H9 (cell line): ENCODE measurements at regions not wholly inside any gene's neighbourhood (a gene's known extent, or its start where the extent isn't known, plus 50 kb on each side); places are given as distances from the start of the nearest gene placed in this dataset.
A peak's percentile ranks its signal among the peaks of the same experiment; 100 is the strongest.

Source experiments
- DNase-seq: peaks from one replicate; pipeline ENCODE4 v3.0.0-alpha.2; 2017
- H2AFZ ChIP-seq: one replicate; pipeline ENCODE4 v1.6.1; 2013; ENCODE audit warnings: mild to moderate bottlenecking, low read length, control low read depth, moderate library complexity
- H2AK5ac ChIP-seq: 2 replicates; pipeline ENCODE4 v1.6.1; 2013; ENCODE audit warnings: low read length, control low read depth, mixed read lengths; ENCODE audit not compliant: insufficient read length
- H2BK120ac ChIP-seq: one replicate; pipeline ENCODE4 v1.6.1; 2013; ENCODE audit warnings: low read depth, mild to moderate bottlenecking, low read length, control low read depth, inconsistent platforms; ENCODE audit not compliant: poor library complexity, severe bottlenecking
- H2BK12ac ChIP-seq: 2 replicates; pipeline ENCODE4 v1.6.1; 2013; ENCODE audit warnings: low read length, control low read depth, mixed read lengths, low read depth; ENCODE audit not compliant: insufficient read length
- H2BK15ac ChIP-seq: 2 replicates; pipeline ENCODE4 v1.6.1; 2013; ENCODE audit warnings: low read depth, low read length, control low read depth
- H2BK20ac ChIP-seq: one replicate; pipeline ENCODE4 v1.6.1; 2013; ENCODE audit warnings: low read depth, mild to moderate bottlenecking, low read length, control low read depth, inconsistent platforms; ENCODE audit not compliant: poor library complexity, severe bottlenecking
- H2BK5ac ChIP-seq: 2 replicates; pipeline ENCODE4 v1.6.1; 2013; ENCODE audit warnings: low read length, control low read depth, mixed read lengths; ENCODE audit not compliant: insufficient read length
- H3K14ac ChIP-seq: 2 replicates; pipeline ENCODE4 v1.6.1; 2013; ENCODE audit warnings: low read length, control low read depth; ENCODE audit not compliant: insufficient read depth
- H3K18ac ChIP-seq: 2 replicates; pipeline ENCODE4 v1.6.1; 2013; ENCODE audit warnings: low read depth, mild to moderate bottlenecking, mixed read lengths, low read length, control low read depth; ENCODE audit not compliant: insufficient read length
- H3K23ac ChIP-seq: 2 replicates; pipeline ENCODE4 v1.6.1; 2013; ENCODE audit warnings: low read length, control low read depth, mixed read lengths, low read depth; ENCODE audit not compliant: insufficient read length
- H3K23me2 ChIP-seq: 2 replicates; pipeline ENCODE4 v1.6.1; 2013; ENCODE audit warnings: low read depth, mild to moderate bottlenecking, mixed read lengths, low read length, control low read depth; ENCODE audit not compliant: insufficient read length, poor library complexity, severe bottlenecking
- H3K27ac ChIP-seq: 2 replicates; pipeline ENCODE4 v1.5.1; 2013; ENCODE audit warnings: low read length, control low read depth, mixed read lengths, low read depth; ENCODE audit not compliant: insufficient read length
- H3K27me3 ChIP-seq: 2 replicates; pipeline ENCODE4 v1.6.1; 2013; ENCODE audit warnings: low read length, control low read depth, inconsistent platforms; ENCODE audit not compliant: insufficient read depth
- H3K4ac ChIP-seq: 2 replicates; pipeline ENCODE4 v1.6.1; 2013; ENCODE audit warnings: low read depth, mild to moderate bottlenecking, control low read depth, inconsistent platforms, low read length, moderate library complexity
- H3K4me1 ChIP-seq: 2 replicates; pipeline ENCODE4 v1.6.1; 2013; ENCODE audit warnings: low read length, control low read depth, inconsistent platforms; ENCODE audit not compliant: insufficient read depth
- H3K4me2 ChIP-seq: 2 replicates; pipeline ENCODE4 v1.6.1; 2013; ENCODE audit warnings: low read length, control low read depth, mixed read lengths; ENCODE audit not compliant: insufficient read length, insufficient read depth
- H3K56ac ChIP-seq: 2 replicates; pipeline ENCODE4 v1.6.1; 2013; ENCODE audit warnings: low read depth, mild to moderate bottlenecking, mixed read lengths, low read length, control low read depth; ENCODE audit not compliant: insufficient read length
- H3K79me1 ChIP-seq: 2 replicates; pipeline ENCODE4 v1.6.1; 2013; ENCODE audit warnings: low read depth, mild to moderate bottlenecking, moderate library complexity, low read length, control low read depth, inconsistent platforms; ENCODE audit not compliant: insufficient read depth, poor library complexity, severe bottlenecking
- H3K79me2 ChIP-seq: 2 replicates; pipeline ENCODE4 v1.6.1; 2013; ENCODE audit warnings: low read length, control low read depth, inconsistent platforms; ENCODE audit not compliant: insufficient read depth
- H3K9ac ChIP-seq: 2 replicates; pipeline ENCODE4 v1.6.1; 2013; ENCODE audit warnings: low read length, control low read depth, mixed read lengths; ENCODE audit not compliant: insufficient read length; ENCODE audit errors: extremely low read depth
- H3K9me3 ChIP-seq: one replicate; pipeline ENCODE4 v1.6.1; 2013; ENCODE audit warnings: low read depth, low read length, inconsistent platforms; ENCODE audit not compliant: control insufficient read depth
- H3T11ph ChIP-seq: one replicate; pipeline ENCODE4 v1.6.1; 2013; ENCODE audit warnings: mild to moderate bottlenecking, low read length, control low read depth, inconsistent platforms
- H4K20me1 ChIP-seq: one replicate; pipeline ENCODE4 v1.6.1; 2013; ENCODE audit not compliant: control insufficient read depth, insufficient read length, insufficient read depth
- H4K5ac ChIP-seq: 2 replicates; pipeline ENCODE4 v1.6.1; 2013; ENCODE audit warnings: low read depth, mild to moderate bottlenecking, mixed read lengths, low read length, control low read depth; ENCODE audit not compliant: insufficient read length
- H4K8ac ChIP-seq: replicated peaks from 2 replicates; pipeline ENCODE4 v1.6.1; 2013; ENCODE audit warnings: low read length, control low read depth, mixed read lengths, low read depth; ENCODE audit not compliant: insufficient read length
- H4K91ac ChIP-seq: 2 replicates; pipeline ENCODE4 v1.6.1; 2013; ENCODE audit warnings: low read depth, mild to moderate bottlenecking, moderate library complexity, mixed read lengths, low read length, control low read depth; ENCODE audit not compliant: insufficient read length
- H3K27ac Mint-ChIP-seq, 3 experiments: 2 replicates in 2 of 3; 3 replicates in 1 of 3; pipeline ENCODE4 v1.8.0; 2020 to 2021; ENCODE audit warnings: mixed read lengths in 3 of 3, mild to moderate bottlenecking in 1 of 3, moderate library complexity in 1 of 3
- H3K27me3 Mint-ChIP-seq: 2 replicates; pipeline ENCODE4 v1.8.0; 2021; ENCODE audit warnings: low read depth, mild to moderate bottlenecking, moderate library complexity, mixed read lengths
- H3K36me3 Mint-ChIP-seq, 3 experiments: 2 replicates in 2 of 3; 3 replicates in 1 of 3; pipeline ENCODE4 v1.8.0; 2020 to 2021; ENCODE audit warnings: low read depth in 3 of 3, mixed read lengths in 3 of 3; ENCODE audit not compliant: insufficient read depth in 1 of 3
- H3K4me1 Mint-ChIP-seq, 2 experiments: 2 replicates each; pipeline ENCODE4 v1.8.0; 2020; ENCODE audit warnings: mixed read lengths in 2 of 2
- H3K4me3 Mint-ChIP-seq, 2 experiments: 2 replicates in 1 of 2; 3 replicates in 1 of 2; pipeline ENCODE4 v1.8.0; 2020 to 2021; ENCODE audit warnings: mild to moderate bottlenecking in 2 of 2, mixed read lengths in 2 of 2, moderate library complexity in 1 of 2
- H3K9me3 Mint-ChIP-seq, 2 experiments: 2 replicates in 1 of 2; 3 replicates in 1 of 2; pipeline ENCODE4 v1.8.0; 2020; ENCODE audit warnings: mild to moderate bottlenecking in 2 of 2, mixed read lengths in 2 of 2, moderate library complexity in 1 of 2
- CTCF ChIP-seq: fragments of 200-600 bp; sonication (generic); conservative IDR thresholded peaks from 3 replicates; pipeline ENCODE4 v1.8.0; 2021; ENCODE audit warnings: antibody characterized with exemption, mild to moderate bottlenecking
- WGBS: extraction: QIAGEN DNeasy Blood & Tissue Kit; methylation state at CpG from one replicate; pipeline ENCODE4 v1.1.7; 2013; ENCODE audit warnings: missing lambda C conversion rate, low lambda C conversion rate, mixed read lengths; ENCODE audit not compliant: insufficient read length; ENCODE audit errors: extremely low coverage; 5-methylcytosine and 5-hydroxymethylcytosine counted together

- Histone ChIP-seq H2AK5ac (no peak overlapping the region), H2AFZ (no peak overlapping the region), H3K27me3 (no peaks in the 10 kb centered on the region), H3K4ac (no peak overlapping the region), H4K91ac (no peak overlapping the region), H3K18ac (no peak overlapping the region), H2BK5ac (no peak overlapping the region), H2BK20ac (no peak overlapping the region), H3K9ac (no peak overlapping the region), H3K56ac (no peak overlapping the region), H3K9me3 (no peaks in the 10 kb centered on the region), H2BK12ac (no peak overlapping the region), H3K79me2 (no peaks in the 10 kb centered on the region), H3K4me2 (no peak overlapping the region), H3K27ac (no peak overlapping the region), H3K23me2 (no peaks in the 10 kb centered on the region), H2BK15ac (no peak overlapping the region), H4K20me1 (no peaks in the 10 kb centered on the region), H3T11ph (no peak overlapping the region), H3K14ac (no peak overlapping the region), H3K79me1 (no peaks in the 10 kb centered on the region), H4K8ac (no peak overlapping the region), H2BK120ac (no peak overlapping the region), H3K4me1 (peaks cover 3% of the 10 kb centered on the region; the same call in 1 of the 2 replicates), H3K23ac (no peak overlapping the region), H4K5ac (no peak overlapping the region)
- Mint-ChIP-seq H3K4me1 (peaks cover under 1 to 4% of the 10 kb centered on the region in 2 experiments; a peak in 3 of 4 replicates), H3K36me3 (peaks cover 0 to 9% (median 7%) of the 10 kb centered on the region in 3 experiments; a peak in 3 of 7 replicates), H3K4me3 (no peak overlapping the region), H3K27me3 (no peaks in the 10 kb centered on the region), H3K27ac (peak overlapping the region in 1 of 3 experiments; percentile 40; a peak in 1 of 7 replicates), H3K9me3 (peaks cover 0 to 18% of the 10 kb centered on the region in 2 experiments; a peak in 3 of 5 replicates)
- DNase-seq: no peak
- TF ChIP-seq CTCF: no peak
- WGBS: no CpG with 5 or more reads among the region's 1 CpG
Measured at GRCh38 chr7:13327669-13328068, 640.2 kb downstream of the ARL4A start.
